A673 (cell line): ENCODE measurements at regions not wholly inside any gene's neighbourhood (a gene's known extent, or its start where the extent isn't known, plus 50 kb on each side); places are given as distances from the start of the nearest gene placed in this dataset.

Source experiments
- BruUV-seq: library from RNA; stranded (reverse); fragments of 400-500 nt; replicated peaks from 2 replicates; lab custom pipeline; 2021; lab: Mats Ljungman, UMichigan
- CTCF ChIA-PET: fragments of 300-600 bp; sonication (Branson Sonifier 250); formaldehyde crosslinking; loops from one replicate; lab custom pipeline; 2022; ENCODE audit warnings: antibody characterized with exemption; lab: Charles Lee
- POLR2A ChIA-PET: fragments of 300-600 bp; sonication (Branson Sonifier 250); formaldehyde crosslinking; loops from one replicate; lab custom pipeline; 2022; ENCODE audit warnings: antibody characterized with exemption; ENCODE audit not compliant: low non-redundant PET; lab: Charles Lee
- DNase-seq: peaks from one replicate; pipeline ENCODE4 v3.0.0-alpha.2; 2015; ENCODE audit warnings: low spot score
- H3K27ac ChIP-seq: fragments of 200-600 bp; sonication (generic); 2 replicates; pipeline ENCODE4 v1.5.1; 2016; ENCODE audit warnings: mixed run types, low read depth, mild to moderate bottlenecking, mixed read lengths, antibody characterized with exemption, low read length; ENCODE audit not compliant: poor library complexity, severe bottlenecking
- H3K27me3 ChIP-seq: fragments of 200-600 bp; sonication (generic); replicated peaks from 2 replicates; pipeline ENCODE4 v1.6.1; 2017; ENCODE audit warnings: mixed run types, low read depth, mild to moderate bottlenecking, mixed read lengths, antibody characterized with exemption, low read length; ENCODE audit not compliant: insufficient read depth, poor library complexity
- H3K36me3 ChIP-seq: fragments of 200-600 bp; sonication (generic); 2 replicates; pipeline ENCODE4 v1.6.1; 2016; ENCODE audit warnings: mixed run types, mild to moderate bottlenecking, mixed read lengths, antibody characterized with exemption, low read length; ENCODE audit not compliant: insufficient read depth, poor library complexity, severe bottlenecking
- H3K4me1 ChIP-seq: fragments of 200-600 bp; sonication (generic); 2 replicates; pipeline ENCODE4 v1.6.1; 2017; ENCODE audit warnings: mixed run types, mild to moderate bottlenecking, mixed read lengths, antibody characterized with exemption, low read length; ENCODE audit not compliant: insufficient read depth, poor library complexity, severe bottlenecking
- H3K4me3 ChIP-seq: fragments of 200-600 bp; sonication (generic); 2 replicates; pipeline ENCODE4 v1.5.1; 2016; ENCODE audit warnings: low read depth, mixed run types, mild to moderate bottlenecking, mixed read lengths, low read length; ENCODE audit not compliant: poor library complexity, severe bottlenecking
- H3K9me3 ChIP-seq: fragments of 200-600 bp; sonication (generic); 2 replicates; pipeline ENCODE4 v1.6.1; 2016; ENCODE audit warnings: mixed run types, low read depth, mild to moderate bottlenecking, mixed read lengths, antibody characterized with exemption, low read length; ENCODE audit not compliant: poor library complexity, severe bottlenecking
- CTCF ChIP-seq: fragments of 300-800, 200-600 bp; sonication (generic); conservative IDR thresholded peaks from 2 replicates; pipeline ENCODE4 v1.5.1; 2017; ENCODE audit warnings: low read depth, mild to moderate bottlenecking, antibody characterized with exemption, low read length, moderate library complexity, mixed read lengths
- EZH2 ChIP-seq: fragments of 200-600 bp; sonication (generic); IDR thresholded peaks from 2 replicates; pipeline ENCODE4 v1.6.1; 2017; ENCODE audit warnings: borderline replicate concordance, low read depth, mild to moderate bottlenecking, mixed read lengths, antibody characterized with exemption, low read length; ENCODE audit not compliant: poor library complexity, severe bottlenecking
- intact Hi-C: fragments of 100-400 bp; cut with micrococcal nuclease; formaldehyde crosslinking; loops from one replicate; pipeline ENCODE4 v1.10.0; 2022; ENCODE audit not compliant: unreplicated experiment

DNA sequence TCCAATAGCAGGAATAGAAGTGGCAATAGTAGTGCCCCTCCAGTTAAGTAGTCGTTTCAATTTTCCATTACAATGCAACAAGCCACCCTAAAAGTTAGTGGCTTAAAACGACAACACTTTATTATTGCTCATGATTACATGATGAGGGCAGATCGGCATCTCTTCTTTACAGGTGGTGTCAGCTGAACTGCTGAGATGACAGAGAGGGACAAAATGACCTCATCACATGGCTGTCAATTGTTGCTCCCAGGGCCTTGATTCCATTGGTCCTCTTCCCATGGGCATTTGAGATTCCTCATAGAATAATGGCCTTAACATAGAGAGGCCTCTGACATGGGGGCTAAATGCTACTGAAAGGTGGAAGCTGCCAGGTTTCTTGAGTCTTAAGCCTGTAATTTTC is 679.8 kb upstream of the KLHL1 start:
- Histone ChIP-seq H3K27me3 (peaks cover 7% of the 10 kb centered on the region), H3K4me1 (no peaks in the 10 kb centered on the region), H3K36me3 (no peaks in the 10 kb centered on the region), H3K4me3 (no peak overlapping the region), H3K9me3 (no peaks in the 10 kb centered on the region), H3K27ac (no peak overlapping the region)
- TF ChIP-seq CTCF (no peak), EZH2 (no peak)
- no TSS peak for BruUV-seq
- CTCF ChIA-PET: no interaction called here
- POLR2A ChIA-PET: no interaction called here
- DNase-seq: no peak
- intact Hi-C loops: no loop called here

GRCh38 chr13:70784207-70784989 is 676.1 kb upstream of the KLHL1 start:
- Histone ChIP-seq H3K4me3 (no peak overlapping the region), H3K4me1 (no peaks in the 10 kb centered on the region), H3K27ac (no peak overlapping the region), H3K36me3 (no peaks in the 10 kb centered on the region), H3K9me3 (no peaks in the 10 kb centered on the region), H3K27me3 (peaks cover 21% of the 10 kb centered on the region)
- DNase-seq: no peak
- ChIA-PET POLR2A (no interaction called here), CTCF (no interaction called here)
- no peak for TF ChIP-seq EZH2
- no peak for TF ChIP-seq CTCF
- intact Hi-C loops: no loop called here
- BruUV-seq: no TSS peak

DNA sequence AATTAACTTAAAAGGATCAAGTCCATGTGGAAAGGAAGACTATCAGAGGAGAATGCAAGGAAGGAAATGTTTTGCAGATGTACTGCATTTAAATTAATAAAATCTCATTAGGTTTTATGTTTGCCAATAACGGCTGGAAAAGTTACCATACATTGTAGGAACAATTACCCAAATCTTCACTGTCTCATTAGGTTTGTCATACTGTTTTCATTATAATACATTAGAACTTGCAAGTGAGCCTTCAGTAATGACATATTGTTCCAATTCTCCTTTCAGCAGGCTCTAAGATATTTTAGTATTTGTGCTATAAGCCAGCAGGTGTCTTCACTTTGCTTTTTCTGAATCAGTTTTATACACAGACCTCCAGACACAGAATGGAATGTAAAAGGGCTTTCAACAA is 661.6 kb upstream of the KLHL1 start:
- Histone ChIP-seq H3K9me3 (no peaks in the 10 kb centered on the region), H3K36me3 (no peaks in the 10 kb centered on the region), H3K27ac (no peak overlapping the region), H3K4me3 (no peak overlapping the region), H3K4me1 (no peaks in the 10 kb centered on the region), H3K27me3 (peaks cover 14% of the 10 kb centered on the region)
- peak; percentile 33 for DNase-seq
- ChIA-PET POLR2A (no interaction called here), CTCF (no interaction called here)
- intact Hi-C loops: no loop called here
- TF ChIP-seq EZH2 (no peak), CTCF (no peak)
- BruUV-seq: no TSS peak
